NB4 (cell line): ENCODE measurements at regions not wholly inside any gene's neighbourhood (a gene's known extent, or its start where the extent isn't known, plus 50 kb on each side); places are given as distances from the start of the nearest gene placed in this dataset.

ENCODE experiments used
- DNase-seq: peaks from one replicate; pipeline ENCODE4 v3.0.0; 2010; ENCODE audit warnings: low read depth
- H3K4me3 ChIP-seq: one replicate; pipeline ENCODE4 v1.5.1; 2011; ENCODE audit warnings: mild to moderate bottlenecking, low read depth, low read length, moderate library complexity
- CTCF ChIP-seq: IDR thresholded peaks from one replicate; pipeline ENCODE4 v1.5.1; 2012; ENCODE audit warnings: low read depth, low read length
- MYC ChIP-seq: IDR thresholded peaks from 2 replicates; pipeline ENCODE4 v1.6.1; 2011; ENCODE audit warnings: low read depth, low read length
- POLR2A ChIP-seq: IDR thresholded peaks from 2 replicates; pipeline ENCODE4 v1.6.1; 2011; ENCODE audit warnings: mild to moderate bottlenecking; ENCODE audit not compliant: insufficient read length; ENCODE audit errors: extremely low read depth
- TF ChIP-seq, protein P1 (sequence below): IDR thresholded peaks from 2 replicates; pipeline ENCODE4 v1.6.1; 2011; ENCODE audit warnings: low read depth, low read length

GRCh38 chr1:164369698-164370365 lies 189.2 kb upstream of the PBX1 start:
- no peak for DNase-seq
- TF ChIP-seq, protein P1, sequence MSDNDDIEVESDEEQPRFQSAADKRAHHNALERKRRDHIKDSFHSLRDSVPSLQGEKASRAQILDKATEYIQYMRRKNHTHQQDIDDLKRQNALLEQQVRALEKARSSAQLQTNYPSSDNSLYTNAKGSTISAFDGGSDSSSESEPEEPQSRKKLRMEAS: no peak
- TF ChIP-seq MYC (no peak), CTCF (no peak), POLR2A (no peak)
- H3K4me3 ChIP-seq: no peak overlapping the region

DNA sequence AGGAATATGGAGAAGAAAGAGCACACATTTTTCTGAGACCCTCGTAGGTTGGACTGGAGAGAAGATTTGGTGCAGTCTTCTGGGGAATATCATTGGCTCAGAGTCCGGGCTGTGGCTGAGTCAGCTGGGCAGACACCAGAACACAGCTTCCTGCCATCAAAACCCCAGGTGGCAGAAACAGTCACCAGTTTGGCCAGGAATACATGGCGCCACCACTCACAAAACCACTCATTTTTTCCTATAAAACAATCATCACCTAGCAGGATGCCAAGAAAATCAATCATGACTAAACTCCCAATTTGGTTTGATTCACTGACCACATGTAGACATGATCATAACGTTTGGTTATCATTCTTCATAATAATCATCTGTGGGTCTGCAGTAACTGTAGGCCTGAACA lies 178.1 kb upstream of the PBX1 start:
- no peak for TF ChIP-seq MYC
- no peak for TF ChIP-seq CTCF
- TF ChIP-seq, protein P1: no peak
- no peak for TF ChIP-seq POLR2A
- no peak for DNase-seq
- H3K4me3 ChIP-seq: no peak overlapping the region

GRCh38 chr1:164382384-164382783 lies 176.6 kb upstream of the PBX1 start:
- no peak overlapping the region for H3K4me3 ChIP-seq
- no peak for TF ChIP-seq CTCF
- TF ChIP-seq, protein P1: no peak
- TF ChIP-seq POLR2A: no peak
- no peak for TF ChIP-seq MYC
- DNase-seq: no peak

DNA sequence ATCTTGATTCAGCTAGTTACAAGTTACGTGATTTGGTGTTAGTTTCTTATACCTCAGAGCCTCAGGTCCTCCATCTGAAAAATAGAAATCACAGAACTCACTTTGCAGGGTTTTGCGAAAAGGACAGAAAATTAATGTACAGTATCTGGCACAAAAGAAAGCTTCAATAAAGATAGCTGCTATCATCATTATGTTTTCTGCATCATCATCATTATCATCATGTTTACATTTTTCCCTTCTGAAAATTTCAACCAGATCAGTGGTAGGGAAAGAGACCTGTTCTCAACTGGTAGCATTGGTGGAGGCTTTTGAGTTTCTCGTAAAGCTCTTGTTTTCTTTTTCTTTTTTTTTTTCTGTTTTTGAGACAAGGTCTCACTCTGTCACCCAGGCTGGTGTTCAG lies 174.7 kb upstream of the PBX1 start:
- no peak for DNase-seq
- TF ChIP-seq, protein P1: no peak
- TF ChIP-seq POLR2A (no peak), CTCF (no peak), MYC (no peak)
- no peak overlapping the region for H3K4me3 ChIP-seq

- TF ChIP-seq POLR2A: no peak
- TF ChIP-seq CTCF: no peak
- TF ChIP-seq, protein P1: no peak
- TF ChIP-seq MYC: no peak
- no peak overlapping the region for H3K4me3 ChIP-seq
- no peak for DNase-seq
These were observed 141.8 kb upstream of the PBX1 start for GRCh38 chr1:164417016-164417704.
